ENCODE measurements at regions not wholly inside any gene's neighbourhood (a gene's known extent, or its start where the extent isn't known, plus 50 kb on each side); places are given as distances from the start of the nearest gene placed in this dataset.

- DNase-seq: no peak
- Histone ChIP-seq H3K27me3 (ENCODE audit: control insufficient read depth, insufficient read depth, low read length) (no peaks in the 10 kb centered on the region), H3K9me3 (ENCODE audit: control insufficient read depth, low read depth, low read length) (no peaks in the 10 kb centered on the region), H3K27ac (ENCODE audit: low read length) (no peak overlapping the region), H3K4me3 (ENCODE audit: low read length) (no peak overlapping the region), H3K36me3 (ENCODE audit: control insufficient read depth, insufficient read depth, low read length) (no peaks in the 10 kb centered on the region), H3K4me1 (ENCODE audit: control insufficient read depth, insufficient read depth, low read length) (no peaks in the 10 kb centered on the region)
- no CpG with 5 or more reads among the region's 6 CpGs for WGBS (ENCODE audit: insufficient coverage, low lambda C conversion rate)
Measured at GRCh38 chr10:130439766-130440165, 303.6 kb downstream of the GLRX3 start.

- H3K4me1 ChIP-seq (ENCODE audit: control insufficient read depth, insufficient read depth, low read length): no peaks in the 10 kb centered on the region
- H3K36me3 ChIP-seq (ENCODE audit: control insufficient read depth, insufficient read depth, low read length): no peaks in the 10 kb centered on the region
- no peak overlapping the region for H3K27ac ChIP-seq (ENCODE audit: low read length)
- no peaks in the 10 kb centered on the region for H3K27me3 ChIP-seq (ENCODE audit: control insufficient read depth, insufficient read depth, low read length)
- H3K9me3 ChIP-seq (ENCODE audit: control insufficient read depth, low read depth, low read length): no peaks in the 10 kb centered on the region
- H3K4me3 ChIP-seq (ENCODE audit: low read length): no peak overlapping the region
- no peak for DNase-seq
- no CpG with 5 or more reads among the region's 5 CpGs for WGBS (ENCODE audit: insufficient coverage, low lambda C conversion rate)
Measured at GRCh38 chr10:130440494-130440893, 304.3 kb downstream of the GLRX3 start.

DNA sequence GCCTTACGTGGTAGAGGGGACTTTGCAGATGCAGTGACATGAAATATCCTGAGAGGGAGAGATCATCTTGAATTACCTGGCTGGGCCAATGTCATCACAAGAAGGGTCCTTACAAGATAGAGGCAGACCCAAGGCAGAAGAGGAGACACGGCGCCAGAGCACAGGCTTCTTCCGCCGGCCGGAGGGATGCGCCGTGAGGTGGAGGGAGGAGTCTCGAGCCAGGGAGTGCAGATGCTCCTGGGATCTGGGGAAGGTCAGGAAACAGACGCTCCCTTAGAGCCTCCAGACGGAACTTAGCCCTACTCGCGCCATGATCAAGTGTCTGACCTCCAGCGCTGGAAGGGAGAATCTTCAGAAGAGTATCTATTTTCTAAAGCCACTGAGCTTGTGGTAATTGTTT lies 304.8 kb downstream of the GLRX3 start:
- Histone ChIP-seq H3K4me1 (ENCODE audit: control insufficient read depth, insufficient read depth, low read length) (no peaks in the 10 kb centered on the region), H3K27ac (ENCODE audit: low read length) (no peak overlapping the region), H3K9me3 (ENCODE audit: control insufficient read depth, low read depth, low read length) (no peaks in the 10 kb centered on the region), H3K27me3 (ENCODE audit: control insufficient read depth, insufficient read depth, low read length) (no peaks in the 10 kb centered on the region), H3K36me3 (ENCODE audit: control insufficient read depth, insufficient read depth, low read length) (no peaks in the 10 kb centered on the region), H3K4me3 (ENCODE audit: low read length) (no peak overlapping the region)
- no CpG with 5 or more reads among the region's 14 CpGs for WGBS (ENCODE audit: insufficient coverage, low lambda C conversion rate)
- no peak for DNase-seq

- no peaks in the 10 kb centered on the region for H3K27me3 ChIP-seq (ENCODE audit: control insufficient read depth, insufficient read depth, low read length)
- H3K27ac ChIP-seq (ENCODE audit: low read length): no peak overlapping the region
- peak in 1 of 2 donors; percentile 32 for DNase-seq
- H3K36me3 ChIP-seq (ENCODE audit: control insufficient read depth, insufficient read depth, low read length): no peaks in the 10 kb centered on the region
- H3K4me1 ChIP-seq (ENCODE audit: control insufficient read depth, insufficient read depth, low read length): no peaks in the 10 kb centered on the region
- no peak overlapping the region for H3K4me3 ChIP-seq (ENCODE audit: low read length)
- H3K9me3 ChIP-seq (ENCODE audit: control insufficient read depth, low read depth, low read length): no peaks in the 10 kb centered on the region
- WGBS (ENCODE audit: insufficient coverage, low lambda C conversion rate): no CpG with 5 or more reads among the region's 7 CpGs
Measured at GRCh38 chr10:130443066-130443465, 306.9 kb downstream of the GLRX3 start.

- DNase-seq: no peak
- Histone ChIP-seq H3K27ac (ENCODE audit: low read length) (no peak overlapping the region), H3K27me3 (ENCODE audit: control insufficient read depth, insufficient read depth, low read length) (no peaks in the 10 kb centered on the region), H3K36me3 (ENCODE audit: control insufficient read depth, insufficient read depth, low read length) (no peaks in the 10 kb centered on the region), H3K4me1 (ENCODE audit: control insufficient read depth, insufficient read depth, low read length) (no peaks in the 10 kb centered on the region), H3K9me3 (ENCODE audit: control insufficient read depth, low read depth, low read length) (no peaks in the 10 kb centered on the region), H3K4me3 (ENCODE audit: low read length) (no peak overlapping the region)
- WGBS (ENCODE audit: insufficient coverage, low lambda C conversion rate): no CpG with 5 or more reads among the region's 21 CpGs
Measured at GRCh38 chr10:130453036-130453720, 317.0 kb downstream of the GLRX3 start.

- H3K4me3 ChIP-seq (ENCODE audit: low read length): no peak overlapping the region
- H3K9me3 ChIP-seq (ENCODE audit: control insufficient read depth, low read depth, low read length): no peaks in the 10 kb centered on the region
- no peak overlapping the region for H3K27ac ChIP-seq (ENCODE audit: low read length)
- H3K36me3 ChIP-seq (ENCODE audit: control insufficient read depth, insufficient read depth, low read length): no peaks in the 10 kb centered on the region
- H3K4me1 ChIP-seq (ENCODE audit: control insufficient read depth, insufficient read depth, low read length): no peaks in the 10 kb centered on the region
- H3K27me3 ChIP-seq (ENCODE audit: control insufficient read depth, insufficient read depth, low read length): no peaks in the 10 kb centered on the region
- WGBS (ENCODE audit: insufficient coverage, low lambda C conversion rate): no CpG with 5 or more reads among the region's 17 CpGs
- DNase-seq: no peak
Measured at GRCh38 chr10:130453721-130454542, 317.7 kb downstream of the GLRX3 start.

DNA sequence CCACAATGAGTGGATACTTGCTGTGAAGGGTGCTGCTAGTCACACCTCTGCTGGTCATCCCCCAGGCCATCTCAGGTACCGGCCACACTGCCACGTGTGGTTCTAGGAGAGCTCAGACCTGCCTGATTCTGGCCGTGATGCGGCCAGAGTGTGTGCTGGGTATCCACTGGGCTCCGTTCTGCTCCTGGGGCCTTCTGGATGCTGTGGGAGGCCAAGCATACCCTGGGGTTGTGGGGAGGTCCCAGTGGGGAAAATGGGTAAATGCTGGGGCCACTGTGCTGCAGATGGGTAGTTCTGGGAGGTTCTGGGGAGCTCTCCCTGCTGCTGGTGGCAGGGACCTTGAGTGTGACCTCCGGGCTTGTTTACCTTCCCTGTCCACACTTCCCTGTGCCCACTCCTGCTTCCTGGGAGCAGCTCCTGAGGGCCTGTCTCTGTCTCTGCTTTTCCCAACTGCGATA lies 318.4 kb downstream of the GLRX3 start:
- Histone ChIP-seq H3K36me3 (ENCODE audit: control insufficient read depth, insufficient read depth, low read length) (no peaks in the 10 kb centered on the region), H3K4me1 (ENCODE audit: control insufficient read depth, insufficient read depth, low read length) (no peaks in the 10 kb centered on the region), H3K27ac (ENCODE audit: low read length) (no peak overlapping the region), H3K27me3 (ENCODE audit: control insufficient read depth, insufficient read depth, low read length) (no peaks in the 10 kb centered on the region), H3K4me3 (ENCODE audit: low read length) (no peak overlapping the region), H3K9me3 (ENCODE audit: control insufficient read depth, low read depth, low read length) (no peaks in the 10 kb centered on the region)
- WGBS (ENCODE audit: insufficient coverage, low lambda C conversion rate): no CpG with 5 or more reads among the region's 7 CpGs
- DNase-seq: no peak

GRCh38 chr10:130455111-130455695 lies 319.0 kb downstream of the GLRX3 start:
- no peak for DNase-seq
- Histone ChIP-seq H3K4me1 (ENCODE audit: control insufficient read depth, insufficient read depth, low read length) (no peaks in the 10 kb centered on the region), H3K36me3 (ENCODE audit: control insufficient read depth, insufficient read depth, low read length) (no peaks in the 10 kb centered on the region), H3K27me3 (ENCODE audit: control insufficient read depth, insufficient read depth, low read length) (no peaks in the 10 kb centered on the region), H3K9me3 (ENCODE audit: control insufficient read depth, low read depth, low read length) (no peaks in the 10 kb centered on the region), H3K27ac (ENCODE audit: low read length) (no peak overlapping the region), H3K4me3 (ENCODE audit: low read length) (no peak overlapping the region)
- no CpG with 5 or more reads among the region's 9 CpGs for WGBS (ENCODE audit: insufficient coverage, low lambda C conversion rate)

DNA sequence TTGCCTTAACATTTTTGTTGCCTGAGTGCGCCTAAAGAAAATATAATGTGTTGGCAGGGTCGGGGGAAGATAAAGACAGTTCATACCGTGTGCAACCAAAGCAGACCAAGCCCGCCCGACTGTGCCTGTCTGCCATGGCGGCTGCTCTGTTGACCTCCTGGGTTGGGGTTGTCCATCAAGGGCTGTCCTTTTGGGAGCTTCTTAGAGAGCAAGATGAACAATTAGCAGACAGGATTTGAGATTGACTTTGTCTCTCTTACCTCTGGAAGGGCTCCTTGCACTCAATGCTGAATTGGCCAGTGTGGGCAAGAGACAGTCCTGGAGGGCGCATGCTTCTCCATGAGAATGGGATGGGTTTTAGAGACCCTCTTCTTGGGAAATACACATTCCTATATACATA lies 319.6 kb downstream of the GLRX3 start:
- Histone ChIP-seq H3K27ac (ENCODE audit: low read length) (no peak overlapping the region), H3K4me1 (ENCODE audit: control insufficient read depth, insufficient read depth, low read length) (no peaks in the 10 kb centered on the region), H3K36me3 (ENCODE audit: control insufficient read depth, insufficient read depth, low read length) (no peaks in the 10 kb centered on the region), H3K4me3 (ENCODE audit: low read length) (no peak overlapping the region), H3K27me3 (ENCODE audit: control insufficient read depth, insufficient read depth, low read length) (no peaks in the 10 kb centered on the region), H3K9me3 (ENCODE audit: control insufficient read depth, low read depth, low read length) (no peaks in the 10 kb centered on the region)
- DNase-seq: no peak
- WGBS (ENCODE audit: insufficient coverage, low lambda C conversion rate): no CpG with 5 or more reads among the region's 7 CpGs

GRCh38 chr10:130456616-130457015 lies 320.4 kb downstream of the GLRX3 start:
- Histone ChIP-seq H3K4me3 (ENCODE audit: low read length) (no peak overlapping the region), H3K9me3 (ENCODE audit: control insufficient read depth, low read depth, low read length) (no peaks in the 10 kb centered on the region), H3K27me3 (ENCODE audit: control insufficient read depth, insufficient read depth, low read length) (no peaks in the 10 kb centered on the region), H3K36me3 (ENCODE audit: control insufficient read depth, insufficient read depth, low read length) (no peaks in the 10 kb centered on the region), H3K4me1 (ENCODE audit: control insufficient read depth, insufficient read depth, low read length) (no peaks in the 10 kb centered on the region), H3K27ac (ENCODE audit: low read length) (no peak overlapping the region)
- WGBS (ENCODE audit: insufficient coverage, low lambda C conversion rate): 70% methylated on average over 2 of the region's 6 CpGs
- DNase-seq: no peak
